Small intestine (tissue), 7 donors: ENCODE measurements at regions not wholly inside any gene's neighbourhood (a gene's known extent, or its start where the extent isn't known, plus 50 kb on each side); places are given as distances from the start of the nearest gene placed in this dataset.

ENCODE experiments used
- DNase-seq, 2 donors: peaks; one replicate each; pipeline versions ENCODE4 v3.0.0 to v3.0.0-alpha.2; 2013
- FAIRE-seq: peaks from 2 replicates; lab custom pipeline; 2012; peaks lifted over from hg19 to GRCh38; lab: Jason Lieb, UNC
- H3K27ac ChIP-seq, 3 donors: one replicate each; pipeline ENCODE4 v1.5.1; 2013; ENCODE audit warnings: low read length in 2 of 3, mild to moderate bottlenecking in 2 of 3, control low read depth in 1 of 3, inconsistent platforms in 1 of 3, low read depth in 1 of 3, moderate library complexity in 1 of 3
- H3K27me3 ChIP-seq, 3 donors: one replicate each; pipeline ENCODE4 v1.6.1; 2013; ENCODE audit warnings: low read length in 3 of 3, inconsistent platforms in 1 of 3; ENCODE audit not compliant: control insufficient read depth in 3 of 3, insufficient read depth in 3 of 3
- H3K36me3 ChIP-seq, 3 donors: one replicate each; pipeline ENCODE4 v1.6.1; 2013; ENCODE audit warnings: low read length in 3 of 3, inconsistent platforms in 1 of 3, low read depth in 1 of 3, mild to moderate bottlenecking in 1 of 3, moderate library complexity in 1 of 3; ENCODE audit not compliant: control insufficient read depth in 3 of 3, insufficient read depth in 2 of 3
- H3K4me1 ChIP-seq, 3 donors: one replicate each; pipeline ENCODE4 v1.6.1; 2013; ENCODE audit warnings: low read length in 2 of 3, inconsistent platforms in 1 of 3, low read depth in 1 of 3, mild to moderate bottlenecking in 1 of 3, moderate library complexity in 1 of 3; ENCODE audit not compliant: control insufficient read depth in 3 of 3, insufficient read depth in 2 of 3
- H3K4me3 ChIP-seq, 3 donors: one replicate each; pipeline ENCODE4 v1.5.1; 2013; ENCODE audit warnings: low read length in 3 of 3, control low read depth in 1 of 3, inconsistent platforms in 1 of 3, low read depth in 1 of 3, mild to moderate bottlenecking in 1 of 3, moderate library complexity in 1 of 3
- H3K9me3 ChIP-seq, 2 donors: one replicate each; pipeline ENCODE4 v1.6.1; 2013; ENCODE audit warnings: low read depth in 1 of 2, low read length in 1 of 2; ENCODE audit not compliant: control insufficient read depth in 2 of 2, insufficient read depth in 1 of 2
- WGBS, 3 donors: extraction: QIAGEN DNeasy Blood & Tissue Kit; methylation state at CpG; one replicate each; pipeline ENCODE4 v1.1.7; 2013; 5-methylcytosine and 5-hydroxymethylcytosine counted together
- donor health status: healthy with polysubstance abuse.
- donor health status: control.
- donor health status: control.
- donor health status: Bipolar disorder and iron deficiency.
- donor health status: healthy.

- Histone ChIP-seq H3K4me1 (peaks cover 0 to 5% (median 3%) of the 10 kb centered on the region in 3 donors), H3K4me3 (no peak overlapping the region), H3K27ac (no peak overlapping the region), H3K36me3 (no peaks in the 10 kb centered on the region), H3K27me3 (no peaks in the 10 kb centered on the region), H3K9me3 (no peaks in the 10 kb centered on the region)
- no peak for FAIRE-seq
- WGBS, 3 donors, result 71 to 86% (median 75%) methylated on average over 26 to 28 of the region's 28 CpGs
- no peak for DNase-seq
Measured at GRCh38 chr17:77724876-77725615, 233.5 kb upstream of the TNRC6C start.

GRCh38 chr17:77725846-77726245 is 232.7 kb upstream of the TNRC6C start:
- Histone ChIP-seq H3K9me3 (no peaks in the 10 kb centered on the region), H3K4me1 (peaks cover 0 to 5% (median 3%) of the 10 kb centered on the region in 3 donors), H3K27me3 (no peaks in the 10 kb centered on the region), H3K4me3 (no peak overlapping the region), H3K36me3 (no peaks in the 10 kb centered on the region), H3K27ac (no peak overlapping the region)
- DNase-seq, result no peak
- no peak for FAIRE-seq
- WGBS, 3 donors, result 75 to 93% (median 83%) methylated on average over 5 of the region's 5 CpGs

DNA sequence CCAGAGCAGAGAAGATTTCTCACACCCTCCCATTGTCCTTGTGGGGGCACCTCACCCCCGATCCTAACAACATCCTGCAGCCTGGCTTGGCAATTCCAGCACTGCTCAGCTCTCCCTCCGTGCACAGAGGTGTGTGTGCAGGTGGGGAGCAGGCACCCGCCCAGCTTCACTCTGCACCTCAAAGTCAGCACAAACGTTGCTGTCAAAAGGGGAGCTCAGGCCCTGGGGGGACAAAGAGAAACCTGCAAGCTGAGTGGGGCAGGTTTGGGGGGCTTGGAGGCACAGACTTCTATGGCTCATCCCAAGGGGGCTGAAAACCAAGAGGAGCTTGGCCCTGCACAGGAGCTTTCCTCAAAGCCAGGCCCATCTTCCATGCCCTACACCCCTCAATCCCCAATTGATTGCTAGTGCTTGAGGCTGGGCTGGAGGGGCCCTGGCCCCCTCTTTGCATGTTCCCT is 231.9 kb upstream of the TNRC6C start:
- no peak overlapping the region for H3K27ac ChIP-seq
- WGBS, 3 donors, result 56 to 79% (median 59%) methylated on average over 4 of the region's 4 CpGs
- H3K27me3 ChIP-seq, result peaks cover 0 to 1% (median 0%) of the 10 kb centered on the region in 3 donors
- FAIRE-seq (no peak), DNase-seq (no peak)
- no peaks in the 10 kb centered on the region for H3K36me3 ChIP-seq
- H3K9me3 ChIP-seq, result no peaks in the 10 kb centered on the region
- H3K4me1 ChIP-seq, result peaks cover 0 to 5% (median 3%) of the 10 kb centered on the region in 3 donors
- no peak overlapping the region for H3K4me3 ChIP-seq

DNA sequence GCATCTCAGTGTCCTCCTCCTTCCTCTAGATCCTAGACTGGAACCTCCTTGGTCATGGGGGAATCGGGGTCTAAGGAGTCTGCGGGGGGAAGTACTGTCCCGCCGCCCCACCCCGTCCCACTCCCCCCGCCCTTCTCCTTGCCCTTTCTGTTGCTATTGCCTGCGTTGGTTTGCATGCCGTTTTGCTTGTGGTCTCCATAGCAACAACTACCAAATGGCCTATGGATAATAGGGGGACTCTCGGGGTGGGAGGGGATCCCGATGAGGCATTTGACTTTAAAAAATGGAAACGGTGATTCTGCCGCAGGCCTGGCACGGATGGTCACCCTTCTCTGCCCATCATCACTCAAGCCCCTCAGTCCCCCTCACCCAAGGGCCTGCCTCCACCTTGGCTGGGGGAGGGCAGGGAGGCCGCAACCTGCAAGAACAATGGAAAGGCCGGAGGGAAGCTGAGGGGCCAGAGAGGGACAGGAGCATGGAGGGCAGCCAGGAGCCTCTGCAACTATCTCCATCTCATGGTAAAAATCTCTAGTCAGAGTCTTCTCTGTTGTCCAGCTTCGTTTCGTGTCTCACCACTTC is 231.4 kb upstream of the TNRC6C start:
- H3K4me1 ChIP-seq, result peaks cover 0 to 5% (median 3%) of the 10 kb centered on the region in 3 donors
- no peaks in the 10 kb centered on the region for H3K9me3 ChIP-seq
- H3K27me3 ChIP-seq, result peaks cover 0 to 3% (median 0%) of the 10 kb centered on the region in 3 donors
- H3K4me3 ChIP-seq, result no peak overlapping the region
- WGBS, 3 donors, result 74 to 80% (median 77%) methylated on average over 17 of the region's 17 CpGs
- no peak for FAIRE-seq
- H3K36me3 ChIP-seq, result no peaks in the 10 kb centered on the region
- H3K27ac ChIP-seq, result no peak overlapping the region
- DNase-seq, result no peak

DNA sequence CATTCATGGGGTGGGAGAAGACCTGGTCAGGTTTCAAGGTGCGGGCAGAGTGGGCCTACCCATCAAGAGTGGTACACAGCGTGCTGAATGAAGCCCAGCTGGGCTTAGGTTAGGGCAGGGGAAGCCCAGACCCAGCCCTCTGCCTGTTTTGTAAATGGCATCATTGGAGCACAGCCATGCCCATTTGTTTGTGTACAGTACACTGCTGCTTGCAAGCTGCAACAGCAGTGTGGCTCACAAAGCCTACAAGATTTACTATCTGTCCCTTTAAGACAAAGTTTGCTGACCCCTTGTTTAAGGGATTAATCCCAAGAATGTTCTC is 230.1 kb upstream of the TNRC6C start:
- Histone ChIP-seq H3K9me3 (peaks cover 0 to 4% of the 10 kb centered on the region in 2 donors), H3K27ac (no peak overlapping the region), H3K4me3 (no peak overlapping the region), H3K27me3 (peaks cover 0 to 6% (median 3%) of the 10 kb centered on the region in 3 donors), H3K36me3 (no peaks in the 10 kb centered on the region), H3K4me1 (peaks cover 0 to 5% (median 3%) of the 10 kb centered on the region in 3 donors)
- DNase-seq, result no peak
- FAIRE-seq, result no peak
- 79 to 84% (median 79%) methylated on average over 2 of the region's 2 CpGs for WGBS, 3 donors

GRCh38 chr17:77728871-77729270 is 229.6 kb upstream of the TNRC6C start:
- no peak for DNase-seq
- WGBS, 3 donors, result 82 to 91% (median 87%) methylated on average over 7 of the region's 7 CpGs
- H3K27me3 ChIP-seq, result peaks cover 0 to 10% (median 6%) of the 10 kb centered on the region in 3 donors
- H3K27ac ChIP-seq, result no peak overlapping the region
- no peaks in the 10 kb centered on the region for H3K36me3 ChIP-seq
- FAIRE-seq, result no peak
- H3K4me1 ChIP-seq, result peaks cover 0 to 5% (median 3%) of the 10 kb centered on the region in 3 donors
- H3K4me3 ChIP-seq, result no peak overlapping the region
- H3K9me3 ChIP-seq, result peaks cover 0 to 4% of the 10 kb centered on the region in 2 donors

- Histone ChIP-seq H3K4me1 (peaks cover 0 to 10% (median 3%) of the 10 kb centered on the region in 3 donors), H3K27me3 (peaks cover 0 to 14% (median 12%) of the 10 kb centered on the region in 3 donors), H3K36me3 (no peaks in the 10 kb centered on the region), H3K4me3 (no peak overlapping the region), H3K9me3 (peaks cover 0 to 4% of the 10 kb centered on the region in 2 donors), H3K27ac (no peak overlapping the region)
- FAIRE-seq (no peak), DNase-seq (peak in 1 of 2 donors; percentile 14)
- WGBS, 3 donors, result 69 to 83% (median 83%) methylated on average over 4 of the region's 4 CpGs
Measured at GRCh38 chr17:77729587-77729986, 228.9 kb upstream of the TNRC6C start.

GRCh38 chr17:77730376-77730775 is 228.1 kb upstream of the TNRC6C start:
- peaks cover 0 to 22% (median 12%) of the 10 kb centered on the region in 3 donors for H3K27me3 ChIP-seq
- no peak for DNase-seq
- no peak for FAIRE-seq
- no peaks in the 10 kb centered on the region for H3K36me3 ChIP-seq
- H3K4me1 ChIP-seq, result peaks cover 0 to 18% (median 3%) of the 10 kb centered on the region in 3 donors
- no peak overlapping the region for H3K4me3 ChIP-seq
- no peak overlapping the region for H3K27ac ChIP-seq
- peaks cover 0 to 4% of the 10 kb centered on the region in 2 donors for H3K9me3 ChIP-seq
